Keratinocyte (primary cell): ENCODE measurements at regions not wholly inside any gene's neighbourhood (a gene's known extent, or its start where the extent isn't known, plus 50 kb on each side); places are given as distances from the start of the nearest gene placed in this dataset.

Experiments
- EZH2 ChIP-seq: IDR thresholded peaks from one replicate; pipeline ENCODE4 v1.6.1; 2012; ENCODE audit warnings: inconsistent platforms, mild to moderate bottlenecking, low read length, moderate library complexity
- TF ChIP-seq, protein P1 (sequence below), 3 experiments: IDR thresholded peaks in 1 of 3; conservative IDR thresholded peaks in 1 of 3; optimal IDR thresholded peaks in 1 of 3; 2 replicates in 2 of 3; 3 replicates in 1 of 3; pipeline versions ENCODE3 to v1.5.1; 2011; ENCODE audit warnings: low read length in 3 of 3, mild to moderate bottlenecking in 3 of 3, moderate library complexity in 2 of 3, control low read depth in 1 of 3, inconsistent platforms in 1 of 3; ENCODE audit not compliant: insufficient read depth in 2 of 3; ENCODE audit errors: extremely low read depth in 1 of 3

DNA sequence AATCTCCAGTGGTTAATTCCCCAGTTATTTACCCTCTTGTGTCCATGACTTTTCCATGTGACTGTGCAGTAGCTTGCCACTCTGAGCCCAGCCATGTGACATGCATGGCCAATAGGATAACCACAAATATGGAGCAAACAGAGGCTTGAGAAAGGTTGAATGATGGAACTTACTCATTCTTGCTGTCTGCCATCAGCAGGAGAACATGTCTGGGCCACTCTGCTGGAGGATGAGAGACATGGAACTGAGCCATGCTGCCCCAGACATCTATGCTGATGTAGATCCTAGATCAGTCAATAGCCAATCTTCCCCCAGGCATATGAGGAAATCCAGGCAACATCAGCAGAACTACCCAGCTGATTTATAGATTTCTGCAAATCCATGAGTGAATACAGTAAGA is 992.3 kb upstream of the FANCL start:
- TF ChIP-seq, protein P1, sequence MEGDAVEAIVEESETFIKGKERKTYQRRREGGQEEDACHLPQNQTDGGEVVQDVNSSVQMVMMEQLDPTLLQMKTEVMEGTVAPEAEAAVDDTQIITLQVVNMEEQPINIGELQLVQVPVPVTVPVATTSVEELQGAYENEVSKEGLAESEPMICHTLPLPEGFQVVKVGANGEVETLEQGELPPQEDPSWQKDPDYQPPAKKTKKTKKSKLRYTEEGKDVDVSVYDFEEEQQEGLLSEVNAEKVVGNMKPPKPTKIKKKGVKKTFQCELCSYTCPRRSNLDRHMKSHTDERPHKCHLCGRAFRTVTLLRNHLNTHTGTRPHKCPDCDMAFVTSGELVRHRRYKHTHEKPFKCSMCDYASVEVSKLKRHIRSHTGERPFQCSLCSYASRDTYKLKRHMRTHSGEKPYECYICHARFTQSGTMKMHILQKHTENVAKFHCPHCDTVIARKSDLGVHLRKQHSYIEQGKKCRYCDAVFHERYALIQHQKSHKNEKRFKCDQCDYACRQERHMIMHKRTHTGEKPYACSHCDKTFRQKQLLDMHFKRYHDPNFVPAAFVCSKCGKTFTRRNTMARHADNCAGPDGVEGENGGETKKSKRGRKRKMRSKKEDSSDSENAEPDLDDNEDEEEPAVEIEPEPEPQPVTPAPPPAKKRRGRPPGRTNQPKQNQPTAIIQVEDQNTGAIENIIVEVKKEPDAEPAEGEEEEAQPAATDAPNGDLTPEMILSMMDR (optimal IDR thresholded peaks at IDR 0.05 in 1 of 3, IDR thresholded peaks at IDR 0.05 in 1 of 3, conservative IDR thresholded peaks at IDR 0.05 in 1 of 3; ENCODE audit: extremely low read depth in 1 of 3, insufficient read depth in 2 of 3, low read length in 3 of 3), result no peak
- TF ChIP-seq EZH2, result no peak
